KMS-11 (cell line): ENCODE measurements at regions not wholly inside any gene's neighbourhood (a gene's known extent, or its start where the extent isn't known, plus 50 kb on each side); places are given as distances from the start of the nearest gene placed in this dataset.

Experiments used
- H2AFZ ChIP-seq: fragments of 200-600 bp; sonication (generic); 2 replicates; pipeline ENCODE4 v1.6.1; 2016; ENCODE audit warnings: antibody characterized with exemption, mixed run types, low read depth
- H3K27ac ChIP-seq: fragments of 200-600 bp; sonication (generic); 2 replicates; pipeline ENCODE4 v1.6.1; 2016; ENCODE audit warnings: mild to moderate bottlenecking, mixed run types
- H3K27me3 ChIP-seq: fragments of 200-600 bp; sonication (generic); 2 replicates; pipeline ENCODE4 v1.6.1; 2017; ENCODE audit warnings: mild to moderate bottlenecking, low read depth, mixed run types, moderate library complexity; ENCODE audit not compliant: insufficient read depth
- H3K36me3 ChIP-seq: fragments of 200-600 bp; sonication (generic); 2 replicates; pipeline ENCODE4 v1.6.1; 2017; ENCODE audit warnings: mild to moderate bottlenecking, mixed run types; ENCODE audit not compliant: insufficient read depth
- H3K4me1 ChIP-seq: fragments of 200-600 bp; sonication (generic); 2 replicates; pipeline ENCODE4 v1.6.1; 2016; ENCODE audit warnings: mild to moderate bottlenecking, low read depth, mixed run types; ENCODE audit not compliant: poor library complexity, severe bottlenecking
- H3K4me2 ChIP-seq: fragments of 200-600 bp; sonication (generic); 2 replicates; pipeline ENCODE4 v1.7.0; 2016; ENCODE audit warnings: mild to moderate bottlenecking, mixed run types
- H3K4me3 ChIP-seq: fragments of 200-600 bp; sonication (generic); IDR thresholded peaks from 2 replicates; pipeline ENCODE4 v1.6.1; 2017; ENCODE audit warnings: low read depth, low read length, mixed read lengths; ENCODE audit not compliant: insufficient read depth
- H3K79me2 ChIP-seq: fragments of 200-600 bp; sonication (generic); 2 replicates; pipeline ENCODE4 v1.6.1; 2016; ENCODE audit warnings: low read depth, mixed run types; ENCODE audit not compliant: insufficient read depth
- H3K9ac ChIP-seq: fragments of 200-600 bp; sonication (generic); 2 replicates; pipeline ENCODE4 v1.6.1; 2016; ENCODE audit warnings: mild to moderate bottlenecking, mixed run types
- H4K20me1 ChIP-seq: fragments of 200-600 bp; sonication (generic); 2 replicates; pipeline ENCODE4 v1.6.1; 2016; ENCODE audit warnings: mild to moderate bottlenecking, mixed run types; ENCODE audit not compliant: insufficient read depth
- TF ChIP-seq, protein P1 (sequence below): fragments of 200-600 bp; sonication (generic); conservative IDR thresholded peaks from 2 replicates; pipeline ENCODE4 v1.6.1; 2017; ENCODE audit warnings: low read depth, mild to moderate bottlenecking, antibody characterized with exemption, low read length, moderate library complexity, mixed read lengths

DNA sequence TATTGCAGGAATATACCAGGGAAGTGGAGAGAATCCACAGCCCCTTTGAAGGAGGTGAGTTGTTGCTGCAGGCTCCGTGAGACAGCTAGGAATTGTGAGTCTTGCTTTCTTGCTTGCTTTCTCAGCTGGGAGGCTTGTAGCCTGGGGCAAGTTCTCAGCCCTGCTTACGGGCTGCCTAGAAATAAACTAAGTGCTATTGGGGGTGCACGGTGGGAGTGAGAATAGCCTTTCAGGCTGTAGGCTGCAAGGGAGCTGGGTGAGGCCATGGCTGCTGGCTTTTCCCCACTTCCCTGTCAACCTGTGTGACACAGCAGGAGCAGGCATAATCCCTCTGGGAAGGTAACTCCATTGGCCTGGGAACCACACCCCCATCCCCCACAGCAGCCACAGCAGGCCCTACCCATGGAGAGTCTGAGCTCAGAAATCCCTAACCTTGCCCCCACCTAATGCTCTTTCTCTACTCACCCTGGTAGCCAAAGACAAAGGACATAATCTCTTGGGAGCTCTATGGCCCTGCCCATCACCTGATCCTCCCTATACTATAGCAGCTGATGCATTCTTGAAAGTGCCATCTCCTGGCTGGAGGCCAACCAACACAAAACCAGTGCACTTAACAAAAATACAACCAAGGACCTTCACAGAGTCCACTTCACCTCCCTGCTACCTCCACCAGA is 113.0 kb downstream of the MMRN1 start:
- H3K4me3 ChIP-seq, result no peak overlapping the region
- no peaks in the 10 kb centered on the region for H3K27me3 ChIP-seq
- no peak overlapping the region for H3K27ac ChIP-seq
- no peaks in the 10 kb centered on the region for H3K36me3 ChIP-seq
- H3K4me2 ChIP-seq, result no peak overlapping the region
- H2AFZ ChIP-seq, result no peak overlapping the region
- no peaks in the 10 kb centered on the region for H3K79me2 ChIP-seq
- H3K9ac ChIP-seq, result no peak overlapping the region
- TF ChIP-seq, protein P1, sequence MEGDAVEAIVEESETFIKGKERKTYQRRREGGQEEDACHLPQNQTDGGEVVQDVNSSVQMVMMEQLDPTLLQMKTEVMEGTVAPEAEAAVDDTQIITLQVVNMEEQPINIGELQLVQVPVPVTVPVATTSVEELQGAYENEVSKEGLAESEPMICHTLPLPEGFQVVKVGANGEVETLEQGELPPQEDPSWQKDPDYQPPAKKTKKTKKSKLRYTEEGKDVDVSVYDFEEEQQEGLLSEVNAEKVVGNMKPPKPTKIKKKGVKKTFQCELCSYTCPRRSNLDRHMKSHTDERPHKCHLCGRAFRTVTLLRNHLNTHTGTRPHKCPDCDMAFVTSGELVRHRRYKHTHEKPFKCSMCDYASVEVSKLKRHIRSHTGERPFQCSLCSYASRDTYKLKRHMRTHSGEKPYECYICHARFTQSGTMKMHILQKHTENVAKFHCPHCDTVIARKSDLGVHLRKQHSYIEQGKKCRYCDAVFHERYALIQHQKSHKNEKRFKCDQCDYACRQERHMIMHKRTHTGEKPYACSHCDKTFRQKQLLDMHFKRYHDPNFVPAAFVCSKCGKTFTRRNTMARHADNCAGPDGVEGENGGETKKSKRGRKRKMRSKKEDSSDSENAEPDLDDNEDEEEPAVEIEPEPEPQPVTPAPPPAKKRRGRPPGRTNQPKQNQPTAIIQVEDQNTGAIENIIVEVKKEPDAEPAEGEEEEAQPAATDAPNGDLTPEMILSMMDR, result no peak
- no peaks in the 10 kb centered on the region for H3K4me1 ChIP-seq
- no peaks in the 10 kb centered on the region for H4K20me1 ChIP-seq

DNA sequence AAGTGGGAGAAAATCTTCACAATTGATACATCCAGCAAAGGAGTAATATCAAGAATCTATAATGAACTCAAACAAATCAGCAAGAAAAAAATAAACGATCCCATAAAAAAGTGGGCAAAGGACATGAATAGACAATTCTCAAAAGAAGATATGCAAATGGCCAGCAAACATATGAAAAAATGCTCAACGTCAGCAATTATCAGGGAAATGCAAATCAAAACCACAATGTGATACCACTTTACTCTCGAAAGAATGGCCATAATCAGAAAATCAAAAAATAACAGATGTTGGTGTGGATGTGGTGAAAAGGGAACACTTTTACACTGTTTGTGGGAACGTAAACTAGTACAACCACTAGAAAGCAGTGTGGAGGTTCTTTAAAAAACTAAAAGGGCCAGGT is 114.3 kb upstream of the CCSER1 start:
- no peak overlapping the region for H3K27ac ChIP-seq
- no peaks in the 10 kb centered on the region for H4K20me1 ChIP-seq
- no peak overlapping the region for H3K4me2 ChIP-seq
- H2AFZ ChIP-seq, result no peak overlapping the region
- no peaks in the 10 kb centered on the region for H3K79me2 ChIP-seq
- H3K27me3 ChIP-seq, result no peaks in the 10 kb centered on the region
- no peaks in the 10 kb centered on the region for H3K36me3 ChIP-seq
- H3K4me3 ChIP-seq, result no peak overlapping the region
- no peaks in the 10 kb centered on the region for H3K4me1 ChIP-seq
- TF ChIP-seq, protein P1, result no peak
- H3K9ac ChIP-seq, result no peak overlapping the region

DNA sequence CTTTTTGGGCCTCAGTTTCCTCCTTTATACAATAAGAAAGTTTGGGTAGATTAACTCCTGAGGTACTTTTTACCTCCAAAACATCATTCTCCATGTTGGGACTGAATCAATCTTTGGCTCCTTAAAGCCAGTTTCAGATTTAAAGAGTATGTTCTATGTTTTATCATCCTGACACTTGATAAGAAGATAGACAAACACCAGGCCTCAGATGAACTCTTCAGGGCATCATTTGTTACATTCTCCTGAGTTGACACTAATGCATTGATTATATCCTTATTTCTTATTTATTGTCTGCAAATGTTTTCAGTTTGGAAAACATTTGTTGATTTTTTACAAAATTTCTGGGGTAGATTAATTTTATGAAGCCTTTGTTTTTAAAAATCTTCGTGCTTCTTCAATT is 102.7 kb upstream of the CCSER1 start:
- Histone ChIP-seq H3K4me2 (no peak overlapping the region), H3K9ac (no peak overlapping the region), H3K27ac (no peak overlapping the region), H3K36me3 (no peaks in the 10 kb centered on the region), H3K27me3 (no peaks in the 10 kb centered on the region), H3K4me1 (no peaks in the 10 kb centered on the region), H2AFZ (no peak overlapping the region), H3K79me2 (no peaks in the 10 kb centered on the region), H3K4me3 (no peak overlapping the region), H4K20me1 (no peaks in the 10 kb centered on the region)
- TF ChIP-seq, protein P1, result no peak

DNA sequence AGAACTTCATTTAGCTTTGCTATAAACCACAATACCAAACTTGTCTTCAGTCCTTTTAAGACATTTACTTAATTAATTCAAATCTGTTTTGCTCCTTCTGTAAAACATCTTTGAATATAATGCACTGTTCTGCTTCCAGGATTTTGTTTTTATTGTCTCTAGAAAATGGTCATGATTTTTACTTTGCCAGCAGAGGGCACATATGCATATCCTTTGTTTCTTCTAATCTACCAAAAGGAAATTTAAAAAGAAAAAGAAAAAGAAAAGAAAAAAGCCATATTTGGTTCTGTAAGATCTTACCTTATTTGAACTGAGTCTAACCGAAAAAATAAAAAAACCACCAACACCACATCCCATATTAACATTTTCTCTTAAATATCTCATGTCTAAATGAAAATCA is 101.9 kb upstream of the CCSER1 start:
- Histone ChIP-seq H3K27me3 (no peaks in the 10 kb centered on the region), H3K4me2 (no peak overlapping the region), H4K20me1 (no peaks in the 10 kb centered on the region), H3K4me1 (no peaks in the 10 kb centered on the region), H3K36me3 (no peaks in the 10 kb centered on the region), H3K27ac (no peak overlapping the region), H3K79me2 (no peaks in the 10 kb centered on the region), H2AFZ (no peak overlapping the region), H3K4me3 (no peak overlapping the region), H3K9ac (no peak overlapping the region)
- TF ChIP-seq, protein P1, result peak; percentile 42; the same call in 1 of the 2 replicates
